Mononuclear cell (primary cell): ENCODE measurements at regions not wholly inside any gene's neighbourhood (a gene's known extent, or its start where the extent isn't known, plus 50 kb on each side); places are given as distances from the start of the nearest gene placed in this dataset.

ENCODE experiments used
- H3K27me3 ChIP-seq: 2 replicates; pipeline ENCODE4 v1.6.0; 2011; ENCODE audit warnings: low read length, control low read depth; ENCODE audit not compliant: insufficient read depth
- H3K4me1 ChIP-seq: 2 replicates; pipeline ENCODE4 v1.5.1; 2011; ENCODE audit warnings: mild to moderate bottlenecking, low read length, control low read depth; ENCODE audit not compliant: insufficient read depth
- H3K4me3 ChIP-seq: 2 replicates; pipeline ENCODE4 v1.5.1; 2011; ENCODE audit warnings: mild to moderate bottlenecking, low read length, moderate library complexity
- H3K9me3 ChIP-seq: 2 replicates; pipeline ENCODE4 v1.5.1; 2011; ENCODE audit warnings: low read depth, mild to moderate bottlenecking, control low read depth, low read length

DNA sequence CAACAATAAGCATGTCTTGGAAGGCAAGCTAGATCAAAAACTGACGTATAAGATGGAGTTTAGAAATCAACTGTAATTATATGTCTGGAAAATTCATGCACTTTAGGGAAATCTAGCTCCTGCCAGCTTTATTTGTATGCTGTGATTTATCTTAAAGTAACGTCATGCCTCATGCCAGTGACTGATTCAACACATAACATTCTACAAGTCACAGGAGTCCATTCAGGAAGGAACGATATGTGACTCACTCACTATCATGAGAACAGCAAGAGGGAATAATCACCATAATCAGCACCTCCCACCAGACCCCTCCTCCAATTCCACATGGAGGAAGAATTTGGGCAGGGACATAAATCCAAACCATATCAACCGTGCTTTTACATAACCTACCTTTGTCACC, 682.4 kb upstream of the ADAMTS5 start:
- H3K4me3 ChIP-seq = no peak overlapping the region
- H3K4me1 ChIP-seq = no peaks in the 10 kb centered on the region
- H3K27me3 ChIP-seq = no peaks in the 10 kb centered on the region
- no peaks in the 10 kb centered on the region for H3K9me3 ChIP-seq

DNA sequence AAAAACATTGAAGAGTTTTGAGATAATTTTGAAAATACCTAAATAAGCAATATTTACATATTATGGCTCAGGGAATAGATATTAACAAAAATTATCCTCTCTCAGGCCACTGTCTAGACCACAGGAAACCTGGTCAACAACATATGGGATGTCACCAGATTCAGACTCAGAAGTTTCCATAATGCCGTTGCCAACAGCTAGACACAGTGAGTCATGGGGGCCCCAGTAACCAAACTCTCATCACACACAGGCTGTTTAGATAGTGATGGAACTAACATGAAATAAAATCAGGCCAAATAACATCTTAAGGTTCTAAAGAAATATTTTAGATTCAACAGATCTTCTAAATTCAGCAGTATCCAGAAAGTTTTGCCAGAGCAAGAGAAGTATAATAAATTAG, 681.7 kb upstream of the ADAMTS5 start:
- no peak overlapping the region for H3K4me3 ChIP-seq
- no peaks in the 10 kb centered on the region for H3K27me3 ChIP-seq

DNA sequence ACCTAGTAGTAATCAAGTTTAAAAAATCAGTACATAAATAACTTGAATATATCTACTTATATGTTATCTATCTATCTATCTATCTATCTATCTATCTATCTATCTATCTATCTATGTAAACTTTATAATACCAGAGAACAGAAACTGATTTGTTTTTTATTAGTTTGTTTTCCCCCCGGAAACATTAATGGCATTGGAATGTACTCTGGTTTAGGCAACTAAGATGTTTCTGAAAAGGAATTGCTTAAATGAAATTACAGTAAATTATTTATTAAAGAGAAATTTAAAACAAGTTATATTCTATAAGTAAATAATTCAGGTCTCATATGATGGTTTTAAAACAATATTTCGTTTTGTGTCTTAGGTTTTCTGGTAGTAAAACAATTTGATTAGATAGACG, 681.0 kb upstream of the ADAMTS5 start:
- H3K9me3 ChIP-seq = no peaks in the 10 kb centered on the region
- no peaks in the 10 kb centered on the region for H3K27me3 ChIP-seq

More for the DNA sequence above, 681.7 kb upstream of the ADAMTS5 start:
- Histone ChIP-seq H3K9me3 (no peaks in the 10 kb centered on the region), H3K4me1 (no peaks in the 10 kb centered on the region)

GRCh38 chr21:27647401-27647800, 680.5 kb upstream of the ADAMTS5 start:
- H3K9me3 ChIP-seq = no peaks in the 10 kb centered on the region
- H3K4me1 ChIP-seq = no peaks in the 10 kb centered on the region
- no peaks in the 10 kb centered on the region for H3K27me3 ChIP-seq
- no peak overlapping the region for H3K4me3 ChIP-seq

More for the DNA sequence above, 681.0 kb upstream of the ADAMTS5 start:
- Histone ChIP-seq H3K4me1 (no peaks in the 10 kb centered on the region), H3K4me3 (no peak overlapping the region)

DNA sequence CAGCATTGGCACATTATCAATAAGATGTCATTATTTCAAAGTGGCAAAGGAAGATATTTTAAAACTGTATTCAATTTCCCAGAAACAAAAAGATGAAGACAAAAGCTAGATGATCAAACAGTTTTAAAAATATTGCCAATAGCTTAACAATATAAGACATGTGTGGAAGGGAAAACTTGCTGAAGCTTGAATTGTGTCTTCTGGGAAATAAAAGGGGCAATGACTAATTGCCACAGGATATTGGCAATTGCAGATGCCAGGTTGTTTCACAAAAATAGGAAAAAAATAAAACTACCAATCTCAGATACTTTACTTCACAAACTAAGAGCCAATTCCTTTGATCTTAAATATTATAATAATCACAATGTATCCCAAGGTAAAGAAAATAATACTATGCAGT, 679.8 kb upstream of the ADAMTS5 start:
- Histone ChIP-seq H3K27me3 (no peaks in the 10 kb centered on the region), H3K9me3 (no peaks in the 10 kb centered on the region), H3K4me1 (no peaks in the 10 kb centered on the region), H3K4me3 (no peak overlapping the region)

GRCh38 chr21:27646056-27646455, 679.2 kb upstream of the ADAMTS5 start:
- Histone ChIP-seq H3K4me3 (no peak overlapping the region), H3K9me3 (no peaks in the 10 kb centered on the region), H3K4me1 (no peaks in the 10 kb centered on the region), H3K27me3 (no peaks in the 10 kb centered on the region)

- Histone ChIP-seq H3K4me3 (no peak overlapping the region), H3K27me3 (no peaks in the 10 kb centered on the region), H3K9me3 (no peaks in the 10 kb centered on the region), H3K4me1 (no peaks in the 10 kb centered on the region)
Observed at GRCh38 chr21:27645285-27645684, 678.4 kb upstream of the ADAMTS5 start.

GRCh38 chr21:27643326-27643725, 676.4 kb upstream of the ADAMTS5 start:
- Histone ChIP-seq H3K4me3 (no peak overlapping the region), H3K27me3 (no peaks in the 10 kb centered on the region), H3K4me1 (no peaks in the 10 kb centered on the region), H3K9me3 (no peaks in the 10 kb centered on the region)

GRCh38 chr21:27639286-27639685, 672.4 kb upstream of the ADAMTS5 start:
- Histone ChIP-seq H3K27me3 (no peaks in the 10 kb centered on the region), H3K9me3 (no peaks in the 10 kb centered on the region), H3K4me3 (no peak overlapping the region), H3K4me1 (no peaks in the 10 kb centered on the region)

DNA sequence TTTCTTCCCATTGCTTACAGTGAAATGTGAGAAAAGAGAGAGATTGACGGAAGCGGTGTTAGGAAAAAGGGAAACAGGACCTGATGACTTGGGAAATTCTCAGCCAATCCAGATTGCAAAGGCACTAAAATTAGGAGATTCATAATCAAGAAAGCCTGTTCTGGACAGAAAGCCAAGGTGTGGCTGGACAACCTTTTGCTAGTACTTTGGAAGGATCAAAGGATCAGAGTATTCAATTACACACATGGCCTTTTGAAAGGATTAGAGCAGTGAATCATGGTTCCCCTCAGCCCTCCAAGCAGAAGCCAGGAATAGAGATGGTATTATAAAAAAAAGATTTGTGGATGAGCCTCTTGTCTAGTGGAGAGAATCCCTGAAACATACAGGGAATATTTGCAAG, 669.8 kb upstream of the ADAMTS5 start:
- Histone ChIP-seq H3K9me3 (peaks cover 4% of the 10 kb centered on the region), H3K4me3 (no peak overlapping the region), H3K27me3 (no peaks in the 10 kb centered on the region)

DNA sequence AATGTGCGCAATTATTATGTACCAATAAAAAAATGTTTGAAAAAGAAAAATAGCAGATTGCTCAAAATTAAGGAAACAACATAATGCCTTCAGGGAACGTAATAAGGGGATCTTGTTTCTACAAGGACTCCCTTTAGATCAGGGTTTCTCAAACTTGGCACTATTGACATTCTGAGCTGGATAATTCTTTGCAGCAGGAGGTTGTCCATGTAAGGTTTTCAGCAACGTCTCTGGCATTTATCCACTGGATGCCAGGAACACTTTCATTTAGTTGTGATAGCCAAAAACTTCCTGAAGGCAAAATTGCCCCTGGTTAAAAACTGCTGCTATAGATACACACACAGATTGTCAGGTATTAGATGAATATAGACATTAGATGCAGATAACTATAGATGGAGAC, 666.7 kb upstream of the ADAMTS5 start:
- no peak overlapping the region for H3K4me3 ChIP-seq
- peaks cover 4% of the 10 kb centered on the region for H3K9me3 ChIP-seq
- H3K4me1 ChIP-seq = no peaks in the 10 kb centered on the region
- no peaks in the 10 kb centered on the region for H3K27me3 ChIP-seq

More for the DNA sequence above, 669.8 kb upstream of the ADAMTS5 start:
- no peaks in the 10 kb centered on the region for H3K4me1 ChIP-seq

- Histone ChIP-seq H3K9me3 (peaks cover 4% of the 10 kb centered on the region), H3K4me1 (no peaks in the 10 kb centered on the region), H3K27me3 (no peaks in the 10 kb centered on the region), H3K4me3 (no peak overlapping the region)
Observed at GRCh38 chr21:27631471-27631870, 664.6 kb upstream of the ADAMTS5 start.

GRCh38 chr21:27622631-27623030, 655.7 kb upstream of the ADAMTS5 start:
- Histone ChIP-seq H3K9me3 (peaks cover 9% of the 10 kb centered on the region), H3K4me1 (no peaks in the 10 kb centered on the region), H3K27me3 (no peaks in the 10 kb centered on the region), H3K4me3 (no peak overlapping the region)

- Histone ChIP-seq H3K9me3 (no peaks in the 10 kb centered on the region), H3K27me3 (no peaks in the 10 kb centered on the region)
Observed at GRCh38 chr21:27614231-27614630, 647.3 kb upstream of the ADAMTS5 start.

GRCh38 chr21:27606422-27606821, 639.5 kb upstream of the ADAMTS5 start:
- H3K4me1 ChIP-seq = no peaks in the 10 kb centered on the region
- no peaks in the 10 kb centered on the region for H3K27me3 ChIP-seq
- no peak overlapping the region for H3K4me3 ChIP-seq
- no peaks in the 10 kb centered on the region for H3K9me3 ChIP-seq

More at GRCh38 chr21:27614231-27614630, 647.3 kb upstream of the ADAMTS5 start:
- no peak overlapping the region for H3K4me3 ChIP-seq
- H3K4me1 ChIP-seq = no peaks in the 10 kb centered on the region

GRCh38 chr21:27596196-27596595, 629.3 kb upstream of the ADAMTS5 start:
- no peaks in the 10 kb centered on the region for H3K4me1 ChIP-seq
- H3K27me3 ChIP-seq = no peaks in the 10 kb centered on the region
- no peak overlapping the region for H3K4me3 ChIP-seq
- H3K9me3 ChIP-seq = peaks cover 16% of the 10 kb centered on the region

GRCh38 chr21:27595716-27596115, 628.8 kb upstream of the ADAMTS5 start:
- no peaks in the 10 kb centered on the region for H3K4me1 ChIP-seq
- no peaks in the 10 kb centered on the region for H3K27me3 ChIP-seq
- H3K9me3 ChIP-seq = peaks cover 16% of the 10 kb centered on the region
- H3K4me3 ChIP-seq = no peak overlapping the region
